ENCODE measurements at regions not wholly inside any gene's neighbourhood (a gene's known extent, or its start where the extent isn't known, plus 50 kb on each side); places are given as distances from the start of the nearest gene placed in this dataset.

DNA sequence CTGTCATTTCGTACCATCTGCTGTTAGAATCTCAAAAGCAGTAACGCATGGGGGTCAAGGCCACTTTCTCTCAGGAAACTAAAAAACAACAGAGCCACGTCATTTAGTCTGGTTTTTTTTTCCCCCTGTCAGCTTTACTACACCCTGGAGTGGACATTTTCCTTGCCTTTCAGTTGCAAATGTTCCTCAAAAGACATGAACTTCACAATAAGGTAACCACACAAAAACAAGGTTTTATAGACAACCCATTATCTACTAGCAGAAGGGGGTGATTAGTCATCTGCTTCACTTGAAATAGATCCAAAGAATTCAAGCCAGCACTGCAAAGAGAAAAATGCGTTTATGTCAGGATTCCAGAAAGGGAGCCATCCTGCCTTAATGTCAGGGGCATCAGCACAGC lies 171.8 kb upstream of the CDIN1 start (continued):
- TF ChIP-seq NR4A1 (CRISPR knock-in tag; IDR thresholded peaks at IDR 0.05) (no peak), NR4A1 (tag; IDR thresholded peaks at IDR 0.05) (no peak), NR0B1 (IDR thresholded peaks at IDR 0.05; ENCODE audit: partially characterized antibody) (no peak)
- TF ChIP-seq, protein P1, sequence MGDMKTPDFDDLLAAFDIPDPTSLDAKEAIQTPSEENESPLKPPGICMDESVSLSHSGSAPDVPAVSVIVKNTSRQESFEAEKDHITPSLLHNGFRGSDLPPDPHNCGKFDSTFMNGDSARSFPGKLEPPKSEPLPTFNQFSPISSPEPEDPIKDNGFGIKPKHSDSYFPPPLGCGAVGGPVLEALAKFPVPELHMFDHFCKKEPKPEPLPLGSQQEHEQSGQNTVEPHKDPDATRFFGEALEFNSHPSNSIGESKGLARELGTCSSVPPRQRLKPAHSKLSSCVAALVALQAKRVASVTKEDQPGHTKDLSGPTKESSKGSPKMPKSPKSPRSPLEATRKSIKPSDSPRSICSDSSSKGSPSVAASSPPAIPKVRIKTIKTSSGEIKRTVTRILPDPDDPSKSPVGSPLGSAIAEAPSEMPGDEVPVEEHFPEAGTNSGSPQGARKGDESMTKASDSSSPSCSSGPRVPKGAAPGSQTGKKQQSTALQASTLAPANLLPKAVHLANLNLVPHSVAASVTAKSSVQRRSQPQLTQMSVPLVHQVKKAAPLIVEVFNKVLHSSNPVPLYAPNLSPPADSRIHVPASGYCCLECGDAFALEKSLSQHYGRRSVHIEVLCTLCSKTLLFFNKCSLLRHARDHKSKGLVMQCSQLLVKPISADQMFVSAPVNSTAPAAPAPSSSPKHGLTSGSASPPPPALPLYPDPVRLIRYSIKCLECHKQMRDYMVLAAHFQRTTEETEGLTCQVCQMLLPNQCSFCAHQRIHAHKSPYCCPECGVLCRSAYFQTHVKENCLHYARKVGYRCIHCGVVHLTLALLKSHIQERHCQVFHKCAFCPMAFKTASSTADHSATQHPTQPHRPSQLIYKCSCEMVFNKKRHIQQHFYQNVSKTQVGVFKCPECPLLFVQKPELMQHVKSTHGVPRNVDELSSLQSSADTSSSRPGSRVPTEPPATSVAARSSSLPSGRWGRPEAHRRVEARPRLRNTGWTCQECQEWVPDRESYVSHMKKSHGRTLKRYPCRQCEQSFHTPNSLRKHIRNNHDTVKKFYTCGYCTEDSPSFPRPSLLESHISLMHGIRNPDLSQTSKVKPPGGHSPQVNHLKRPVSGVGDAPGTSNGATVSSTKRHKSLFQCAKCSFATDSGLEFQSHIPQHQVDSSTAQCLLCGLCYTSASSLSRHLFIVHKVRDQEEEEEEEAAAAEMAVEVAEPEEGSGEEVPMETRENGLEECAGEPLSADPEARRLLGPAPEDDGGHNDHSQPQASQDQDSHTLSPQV (IDR thresholded peaks at IDR 0.05): peak; percentile 31; the same call in 1 of the 2 replicates

DNA sequence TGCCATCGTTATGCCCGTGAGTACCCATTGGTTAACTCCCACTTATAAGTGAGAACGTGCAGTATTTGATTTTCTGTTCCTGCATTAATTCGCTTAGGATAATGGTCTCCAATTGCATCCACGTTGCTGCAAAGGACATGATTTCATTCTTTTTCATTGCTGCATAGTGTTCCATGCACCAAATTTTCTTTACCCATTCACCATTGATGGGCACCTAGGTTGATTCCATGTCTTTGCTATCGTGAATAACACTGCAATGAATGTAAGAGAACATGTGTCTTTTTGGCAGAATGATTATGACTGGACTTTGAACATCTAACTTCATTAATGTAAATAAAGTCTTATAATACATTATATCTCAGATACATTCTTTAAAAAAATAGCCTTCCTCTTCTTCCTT lies 169.6 kb upstream of the CDIN1 start:
- no peak overlapping the region for H3K4me3 ChIP-seq

More for the DNA sequence above, 169.6 kb upstream of the CDIN1 start:
- BruUV-seq (replicated peaks): no TSS peak
- Histone ChIP-seq H3K27ac (ENCODE audit: extremely low read depth, low read depth, low read length) (no peak overlapping the region), H3K9ac (ENCODE audit: insufficient read depth in 1 of 2, low read depth in 2 of 2, low read length in 2 of 2) (no peak overlapping the region), H3K36me3 (ENCODE audit: control insufficient read depth, insufficient read depth, low read length) (no peaks in the 10 kb centered on the region), H3K4me2 (ENCODE audit: insufficient read depth, low read length) (no peak overlapping the region), H2AFZ (ENCODE audit: low read depth, low read length) (no peak overlapping the region), H3K9me3 (replicated peaks; ENCODE audit: control insufficient read depth, insufficient read depth, low read depth, low read length) (peaks cover 4% of the 10 kb centered on the region; the same call in 1 of the 2 replicates), H3K27me3 (ENCODE audit: control insufficient read depth in 2 of 2, insufficient read depth in 2 of 2, low read length in 2 of 2) (no peaks in the 10 kb centered on the region), H3K4me1 (replicated peaks in 1 of 2; ENCODE audit: control insufficient read depth in 2 of 2, insufficient read depth in 2 of 2, low read length in 2 of 2) (peaks cover 0 to 2% of the 10 kb centered on the region in 2 experiments; a peak in 2 of 5 replicates), H3K9me1 (ENCODE audit: control insufficient read depth, insufficient read depth, low read length) (no peaks in the 10 kb centered on the region), H4K20me1 (replicated peaks; ENCODE audit: control insufficient read depth, insufficient read depth, low read length) (no peaks in the 10 kb centered on the region), H3K79me2 (ENCODE audit: control insufficient read depth, insufficient read depth, low read length) (no peaks in the 10 kb centered on the region)
- peak; percentile 71 for TF ChIP-seq ZNF146 (CRISPR knock-in tag; IDR thresholded peaks at IDR 0.05; ENCODE audit: unreplicated experiment)
- no peak for TF ChIP-seq ZKSCAN8 (CRISPR knock-in tag; IDR thresholded peaks at IDR 0.05)
- TF ChIP-seq BCOR (IDR thresholded peaks at IDR 0.05): 0 out of 2 replicates have a peak, but pooled peaks have one; percentile 17
- peak; percentile 55 for TF ChIP-seq RBM25 (IDR thresholded peaks at IDR 0.05; ENCODE audit: low read depth, low read length, severe bottlenecking)
- no peak for TF ChIP-seq SMARCA5 (IDR thresholded peaks at IDR 0.05)
- WGBS (ENCODE audit: insufficient coverage, low coverage, missing lambda C conversion rate): 87% methylated on average over 6 of the region's 6 CpGs
- in situ Hi-C loops (cut with MboI) (no loop called here), intact Hi-C loops (cut with micrococcal nuclease) (no loop called here)
- CTCF ChIA-PET (ENCODE audit: low intra/inter-chr PET ratio): no interaction called here
- ATAC-seq (no peak), FAIRE-seq (no peak), DNase-seq (ENCODE audit: extremely low read depth in 1 of 4, low spot score in 3 of 4) (no peak)
- POLR2A ChIA-PET: no interaction called here
